Right atrium auricular region (tissue), 2 donors: ENCODE measurements at regions not wholly inside any gene's neighbourhood (a gene's known extent, or its start where the extent isn't known, plus 50 kb on each side); places are given as distances from the start of the nearest gene placed in this dataset.

Source experiments
- DNase-seq: peaks from one replicate; pipeline ENCODE4 v3.0.0-alpha.2; 2019; ENCODE audit warnings: low spot score
- H3K27ac ChIP-seq, 2 donors: fragments of 200-600 bp; sonication (generic); 1 replicate in 1 of 2; 2 replicates in 1 of 2; pipeline ENCODE4 v1.5.1; 2016 to 2019
- H3K27me3 ChIP-seq, 2 donors: fragments of 200-600 bp; sonication (generic); one replicate each; pipeline versions ENCODE4 v1.5.1 to v1.6.0; 2017 to 2019
- H3K36me3 ChIP-seq: fragments of 200-600 bp; sonication (generic); one replicate; pipeline ENCODE4 v1.5.1; 2016
- H3K4me1 ChIP-seq, 2 donors: fragments of 200-600 bp; sonication (generic); one replicate each; pipeline versions ENCODE4 v1.5.1 to v1.6.0; 2017 to 2019
- H3K4me3 ChIP-seq, 2 donors: fragments of 200-600 bp; sonication (generic); 1 replicate in 1 of 2; 2 replicates in 1 of 2; pipeline ENCODE4 v1.5.1; 2017 to 2019; ENCODE audit warnings: mild to moderate bottlenecking in 1 of 2, moderate library complexity in 1 of 2
- H3K9me3 ChIP-seq, 2 donors: fragments of 200-600 bp; sonication (generic); one replicate each; pipeline ENCODE4 v1.5.1; 2019
- CTCF ChIP-seq, 2 donors: fragments of 200-600 bp; sonication (generic); IDR thresholded peaks; one replicate each; pipeline ENCODE4 v1.5.1; 2019; ENCODE audit warnings: antibody characterized with exemption in 2 of 2

- Histone ChIP-seq H3K4me3 (no peak overlapping the region), H3K4me1 (peaks cover 0 to 12% of the 10 kb centered on the region in 2 donors), H3K36me3 (no peaks in the 10 kb centered on the region), H3K9me3 (no peaks in the 10 kb centered on the region), H3K27me3 (no peaks in the 10 kb centered on the region), H3K27ac (peak overlapping the region in 1 of 2 donors; percentile 25)
- no peak for TF ChIP-seq CTCF (IDR thresholded peaks at IDR 0.05)
- DNase-seq: no peak
Measured at GRCh38 chr13:50107205-50107604, 92.0 kb downstream of the KCNRG start.

GRCh38 chr13:50114961-50115360 lies 99.7 kb downstream of the KCNRG start:
- Histone ChIP-seq H3K9me3 (no peaks in the 10 kb centered on the region), H3K4me3 (no peak overlapping the region), H3K36me3 (no peaks in the 10 kb centered on the region), H3K27ac (no peak overlapping the region), H3K27me3 (no peaks in the 10 kb centered on the region), H3K4me1 (peaks cover 0 to 16% of the 10 kb centered on the region in 2 donors)
- no peak for DNase-seq
- TF ChIP-seq CTCF (IDR thresholded peaks at IDR 0.05): no peak

GRCh38 chr13:50115695-50116094 lies 100.5 kb downstream of the KCNRG start:
- H3K9me3 ChIP-seq: no peaks in the 10 kb centered on the region
- no peak overlapping the region for H3K4me3 ChIP-seq
- DNase-seq: no peak
- peaks cover 0 to 16% of the 10 kb centered on the region in 2 donors for H3K4me1 ChIP-seq
- H3K27ac ChIP-seq: no peak overlapping the region
- no peaks in the 10 kb centered on the region for H3K27me3 ChIP-seq
- no peaks in the 10 kb centered on the region for H3K36me3 ChIP-seq
- TF ChIP-seq CTCF (IDR thresholded peaks at IDR 0.05): no peak

GRCh38 chr13:50116430-50116973 lies 101.3 kb downstream of the KCNRG start:
- peaks cover 0 to 17% of the 10 kb centered on the region in 2 donors for H3K4me1 ChIP-seq

GRCh38 chr13:50119591-50119990 lies 104.3 kb downstream of the KCNRG start:
- H3K36me3 ChIP-seq: no peaks in the 10 kb centered on the region
- H3K9me3 ChIP-seq: no peaks in the 10 kb centered on the region
- no peak overlapping the region for H3K27ac ChIP-seq
- no peak for TF ChIP-seq CTCF (IDR thresholded peaks at IDR 0.05)
- H3K27me3 ChIP-seq: no peaks in the 10 kb centered on the region
- H3K4me3 ChIP-seq: no peak overlapping the region
- DNase-seq: no peak
- peaks cover 0 to 38% of the 10 kb centered on the region in 2 donors for H3K4me1 ChIP-seq

More at GRCh38 chr13:50116430-50116973, 101.3 kb downstream of the KCNRG start:
- no peak for DNase-seq
- Histone ChIP-seq H3K27me3 (no peaks in the 10 kb centered on the region), H3K4me3 (no peak overlapping the region), H3K27ac (peak overlapping the region in 1 of 2 donors; percentile 35), H3K36me3 (no peaks in the 10 kb centered on the region), H3K9me3 (no peaks in the 10 kb centered on the region)
- TF ChIP-seq CTCF (IDR thresholded peaks at IDR 0.05): no peak

GRCh38 chr13:50122455-50122854 lies 107.2 kb downstream of the KCNRG start:
- peaks cover 0 to 37% of the 10 kb centered on the region in 2 donors for H3K4me1 ChIP-seq
- TF ChIP-seq CTCF (IDR thresholded peaks at IDR 0.05): no peak
- no peak for DNase-seq
- no peaks in the 10 kb centered on the region for H3K9me3 ChIP-seq
- H3K27ac ChIP-seq: peak overlapping the region; percentile 98 to 100
- H3K36me3 ChIP-seq: no peaks in the 10 kb centered on the region
- no peak overlapping the region for H3K4me3 ChIP-seq
- H3K27me3 ChIP-seq: no peaks in the 10 kb centered on the region
